WTC11 (cell line): ENCODE measurements at regions not wholly inside any gene's neighbourhood (a gene's known extent, or its start where the extent isn't known, plus 50 kb on each side); places are given as distances from the start of the nearest gene placed in this dataset.

Source experiments
- CBFB ChIP-seq: sonication (generic); formaldehyde crosslinking; IDR thresholded peaks from 2 replicates; pipeline ENCODE4 v1.8.1; 2022; ENCODE audit warnings: mild to moderate bottlenecking, low read depth, missing genetic modification reagents
- FOXJ3 ChIP-seq: sonication (generic); formaldehyde crosslinking; IDR thresholded peaks from 2 replicates; pipeline ENCODE4 v1.9.0; 2021; ENCODE audit warnings: missing genetic modification reagents, mild to moderate bottlenecking, borderline replicate concordance
- HMGXB4 ChIP-seq: sonication (generic); formaldehyde crosslinking; IDR thresholded peaks from 2 replicates; pipeline ENCODE4 v1.8.1; 2023; ENCODE audit warnings: mild to moderate bottlenecking, moderate library complexity, missing genetic modification reagents
- ZNF416 ChIP-seq: fragments of 250-450 bp; sonication (Bioruptor Pico); IDR thresholded peaks from 2 replicates; pipeline ENCODE4 v1.9.0; 2021; ENCODE audit warnings: mild to moderate bottlenecking, inconsistent platforms
- ZSCAN18 ChIP-seq: fragments of 250-450 bp; sonication (Bioruptor Pico); IDR thresholded peaks from 2 replicates; pipeline ENCODE4 v2.1.2; 2022; ENCODE audit warnings: mild to moderate bottlenecking, moderate library complexity
- TF ChIP-seq, protein P1 (sequence below): fragments of 200-600 bp; IDR thresholded peaks from 2 replicates; pipeline ENCODE4 v1.8.0; 2022; ENCODE audit warnings: antibody characterized with exemption
- TF ChIP-seq, protein P2 (sequence below): sonication (generic); formaldehyde crosslinking; IDR thresholded peaks from 2 replicates; pipeline ENCODE4 v1.8.0; 2022; ENCODE audit warnings: mild to moderate bottlenecking, missing genetic modification reagents
- TF ChIP-seq, protein P3 (sequence below): sonication (generic); formaldehyde crosslinking; IDR thresholded peaks from 2 replicates; pipeline ENCODE4 v1.8.0; 2022; ENCODE audit warnings: mild to moderate bottlenecking, missing genetic modification reagents
- TF ChIP-seq, protein P4 (sequence below): sonication (generic); formaldehyde crosslinking; conservative IDR thresholded peaks from 2 replicates; pipeline ENCODE4 v1.8.1; 2023; ENCODE audit warnings: mild to moderate bottlenecking, low read depth, missing genetic modification reagents, moderate library complexity

- TF ChIP-seq CBFB (CRISPR knock-in tag) (no peak), HMGXB4 (no peak), ZSCAN18 (CRISPR knock-in tag) (no peak), FOXJ3 (CRISPR knock-in tag) (no peak), ZNF416 (no peak)
- TF ChIP-seq, protein P1, sequence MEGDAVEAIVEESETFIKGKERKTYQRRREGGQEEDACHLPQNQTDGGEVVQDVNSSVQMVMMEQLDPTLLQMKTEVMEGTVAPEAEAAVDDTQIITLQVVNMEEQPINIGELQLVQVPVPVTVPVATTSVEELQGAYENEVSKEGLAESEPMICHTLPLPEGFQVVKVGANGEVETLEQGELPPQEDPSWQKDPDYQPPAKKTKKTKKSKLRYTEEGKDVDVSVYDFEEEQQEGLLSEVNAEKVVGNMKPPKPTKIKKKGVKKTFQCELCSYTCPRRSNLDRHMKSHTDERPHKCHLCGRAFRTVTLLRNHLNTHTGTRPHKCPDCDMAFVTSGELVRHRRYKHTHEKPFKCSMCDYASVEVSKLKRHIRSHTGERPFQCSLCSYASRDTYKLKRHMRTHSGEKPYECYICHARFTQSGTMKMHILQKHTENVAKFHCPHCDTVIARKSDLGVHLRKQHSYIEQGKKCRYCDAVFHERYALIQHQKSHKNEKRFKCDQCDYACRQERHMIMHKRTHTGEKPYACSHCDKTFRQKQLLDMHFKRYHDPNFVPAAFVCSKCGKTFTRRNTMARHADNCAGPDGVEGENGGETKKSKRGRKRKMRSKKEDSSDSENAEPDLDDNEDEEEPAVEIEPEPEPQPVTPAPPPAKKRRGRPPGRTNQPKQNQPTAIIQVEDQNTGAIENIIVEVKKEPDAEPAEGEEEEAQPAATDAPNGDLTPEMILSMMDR = no peak
- TF ChIP-seq, protein P2, sequence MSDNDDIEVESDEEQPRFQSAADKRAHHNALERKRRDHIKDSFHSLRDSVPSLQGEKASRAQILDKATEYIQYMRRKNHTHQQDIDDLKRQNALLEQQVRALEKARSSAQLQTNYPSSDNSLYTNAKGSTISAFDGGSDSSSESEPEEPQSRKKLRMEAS (CRISPR knock-in tag) = no peak
- TF ChIP-seq, protein P3, sequence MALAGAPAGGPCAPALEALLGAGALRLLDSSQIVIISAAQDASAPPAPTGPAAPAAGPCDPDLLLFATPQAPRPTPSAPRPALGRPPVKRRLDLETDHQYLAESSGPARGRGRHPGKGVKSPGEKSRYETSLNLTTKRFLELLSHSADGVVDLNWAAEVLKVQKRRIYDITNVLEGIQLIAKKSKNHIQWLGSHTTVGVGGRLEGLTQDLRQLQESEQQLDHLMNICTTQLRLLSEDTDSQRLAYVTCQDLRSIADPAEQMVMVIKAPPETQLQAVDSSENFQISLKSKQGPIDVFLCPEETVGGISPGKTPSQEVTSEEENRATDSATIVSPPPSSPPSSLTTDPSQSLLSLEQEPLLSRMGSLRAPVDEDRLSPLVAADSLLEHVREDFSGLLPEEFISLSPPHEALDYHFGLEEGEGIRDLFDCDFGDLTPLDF = no peak
- TF ChIP-seq, protein P4, sequence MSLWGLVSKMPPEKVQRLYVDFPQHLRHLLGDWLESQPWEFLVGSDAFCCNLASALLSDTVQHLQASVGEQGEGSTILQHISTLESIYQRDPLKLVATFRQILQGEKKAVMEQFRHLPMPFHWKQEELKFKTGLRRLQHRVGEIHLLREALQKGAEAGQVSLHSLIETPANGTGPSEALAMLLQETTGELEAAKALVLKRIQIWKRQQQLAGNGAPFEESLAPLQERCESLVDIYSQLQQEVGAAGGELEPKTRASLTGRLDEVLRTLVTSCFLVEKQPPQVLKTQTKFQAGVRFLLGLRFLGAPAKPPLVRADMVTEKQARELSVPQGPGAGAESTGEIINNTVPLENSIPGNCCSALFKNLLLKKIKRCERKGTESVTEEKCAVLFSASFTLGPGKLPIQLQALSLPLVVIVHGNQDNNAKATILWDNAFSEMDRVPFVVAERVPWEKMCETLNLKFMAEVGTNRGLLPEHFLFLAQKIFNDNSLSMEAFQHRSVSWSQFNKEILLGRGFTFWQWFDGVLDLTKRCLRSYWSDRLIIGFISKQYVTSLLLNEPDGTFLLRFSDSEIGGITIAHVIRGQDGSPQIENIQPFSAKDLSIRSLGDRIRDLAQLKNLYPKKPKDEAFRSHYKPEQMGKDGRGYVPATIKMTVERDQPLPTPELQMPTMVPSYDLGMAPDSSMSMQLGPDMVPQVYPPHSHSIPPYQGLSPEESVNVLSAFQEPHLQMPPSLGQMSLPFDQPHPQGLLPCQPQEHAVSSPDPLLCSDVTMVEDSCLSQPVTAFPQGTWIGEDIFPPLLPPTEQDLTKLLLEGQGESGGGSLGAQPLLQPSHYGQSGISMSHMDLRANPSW (CRISPR knock-in tag) = no peak
Measured at GRCh38 chr5:4011943-4012342, 416.3 kb downstream of the IRX1 start.
